ENCODE measurements at regions not wholly inside any gene's neighbourhood (a gene's known extent, or its start where the extent isn't known, plus 50 kb on each side); places are given as distances from the start of the nearest gene placed in this dataset.

DNA sequence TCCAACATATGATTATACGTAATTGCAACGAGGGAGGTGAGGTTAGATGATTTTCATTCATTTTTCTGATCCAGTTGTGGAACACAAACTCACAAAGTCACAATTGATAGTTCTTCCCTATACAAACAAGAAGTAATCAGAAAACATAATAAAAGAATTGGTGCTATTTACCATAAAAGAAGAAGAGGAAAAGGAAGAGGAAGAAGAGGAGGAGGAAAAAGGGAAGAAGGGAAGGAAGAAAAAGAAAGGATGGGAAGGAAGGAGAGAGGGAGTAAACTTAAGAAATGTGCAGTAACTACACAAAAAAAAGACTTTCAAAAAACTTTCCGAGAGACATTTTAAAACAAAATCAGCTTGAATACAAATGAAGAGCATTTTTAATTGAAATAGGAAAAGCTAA, 65.0 kb downstream of the CCDC71L start:
- no peak overlapping the region for H3K27ac ChIP-seq (ENCODE audit: low read depth, low read length, severe bottlenecking)
- no peaks in the 10 kb centered on the region for H3K36me3 ChIP-seq (ENCODE audit: control insufficient read depth, insufficient read depth, low read length)
- peaks cover 7% of the 10 kb centered on the region for H3K4me1 ChIP-seq (ENCODE audit: control insufficient read depth, insufficient read depth, low read length, poor library complexity, severe bottlenecking)
- H3K9me3 ChIP-seq (ENCODE audit: control insufficient read depth, low read length), result no peaks in the 10 kb centered on the region
- H3K4me3 ChIP-seq (ENCODE audit: extremely low read depth, insufficient read depth, low read length, poor library complexity, severe bottlenecking), result no peak overlapping the region
- no CpG with 5 or more reads among the region's 3 CpGs for WGBS, 2 experiments (ENCODE audit: insufficient coverage in 2 of 2)

DNA sequence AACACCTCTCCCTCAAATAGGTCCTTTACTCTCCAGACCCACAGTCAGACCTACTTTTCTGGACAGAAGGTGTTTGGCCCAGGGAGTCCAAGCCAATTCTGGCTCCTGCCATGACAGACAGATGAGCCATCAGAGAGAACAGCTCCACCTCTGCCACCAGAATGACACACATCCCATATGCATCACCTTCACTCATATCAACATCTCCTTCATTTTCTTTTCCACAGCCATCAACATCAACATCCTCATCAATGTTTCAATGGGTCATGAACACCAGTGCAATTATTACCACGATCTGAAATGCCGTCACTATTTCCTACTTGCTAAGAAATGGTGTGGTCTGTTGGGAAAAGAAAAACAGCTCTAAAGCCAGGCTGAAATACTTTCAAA, 67.9 kb downstream of the CCDC71L start:
- Histone ChIP-seq H3K27ac (ENCODE audit: low read depth, low read length, severe bottlenecking) (no peak overlapping the region), H3K9me3 (ENCODE audit: control insufficient read depth, low read length) (no peaks in the 10 kb centered on the region), H3K36me3 (ENCODE audit: control insufficient read depth, insufficient read depth, low read length) (no peaks in the 10 kb centered on the region), H3K4me3 (ENCODE audit: extremely low read depth, insufficient read depth, low read length, poor library complexity, severe bottlenecking) (no peak overlapping the region), H3K4me1 (ENCODE audit: control insufficient read depth, insufficient read depth, low read length, poor library complexity, severe bottlenecking) (peaks cover 24% of the 10 kb centered on the region)
- WGBS, 2 experiments (ENCODE audit: insufficient coverage in 2 of 2), result no CpG with 5 or more reads among the region's 2 CpGs

DNA sequence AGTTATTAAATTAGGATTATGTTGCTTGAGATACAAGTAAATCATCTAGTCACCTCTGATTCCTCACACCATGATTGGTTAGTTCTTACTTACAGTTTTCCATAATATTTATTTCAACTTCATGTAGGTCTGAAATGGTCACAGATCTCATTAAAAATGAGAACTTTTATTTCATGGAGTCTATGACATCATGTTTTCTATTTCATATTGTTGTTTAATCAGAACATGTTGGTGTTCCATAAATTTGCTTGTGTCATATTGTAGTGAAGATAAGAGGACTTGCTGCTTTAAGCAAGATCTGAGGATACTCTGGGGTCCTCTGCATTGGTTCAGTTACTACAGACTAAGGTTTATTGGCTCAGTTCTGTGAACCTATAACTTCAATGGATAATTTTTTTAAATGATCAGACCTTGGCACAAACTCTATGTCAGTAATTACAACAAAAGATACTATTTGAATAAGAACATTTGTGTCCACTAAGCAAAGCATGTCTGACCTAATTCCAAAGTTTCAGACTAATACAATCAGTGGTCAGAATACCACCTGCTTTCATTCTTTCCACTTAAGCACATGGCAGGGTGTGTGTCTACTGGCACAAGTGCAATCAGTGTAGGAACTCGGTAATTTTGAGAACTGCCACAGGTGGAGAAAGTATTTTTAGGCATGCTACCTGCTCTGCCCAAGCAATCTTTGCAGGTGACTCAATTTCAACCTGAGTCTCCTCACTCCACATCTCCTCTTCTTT, 68.5 kb downstream of the CCDC71L start:
- no peaks in the 10 kb centered on the region for H3K9me3 ChIP-seq (ENCODE audit: control insufficient read depth, low read length)
- H3K27ac ChIP-seq (ENCODE audit: low read depth, low read length, severe bottlenecking), result no peak overlapping the region
- H3K4me1 ChIP-seq (ENCODE audit: control insufficient read depth, insufficient read depth, low read length, poor library complexity, severe bottlenecking), result peaks cover 24% of the 10 kb centered on the region
- 75% methylated on average over 1 of the region's 1 CpG; no CpG with 5 or more reads in 1 of the 2 experiments for WGBS, 2 experiments (ENCODE audit: insufficient coverage in 2 of 2)
- no peak overlapping the region for H3K4me3 ChIP-seq (ENCODE audit: extremely low read depth, insufficient read depth, low read length, poor library complexity, severe bottlenecking)
- H3K36me3 ChIP-seq (ENCODE audit: control insufficient read depth, insufficient read depth, low read length), result no peaks in the 10 kb centered on the region

DNA sequence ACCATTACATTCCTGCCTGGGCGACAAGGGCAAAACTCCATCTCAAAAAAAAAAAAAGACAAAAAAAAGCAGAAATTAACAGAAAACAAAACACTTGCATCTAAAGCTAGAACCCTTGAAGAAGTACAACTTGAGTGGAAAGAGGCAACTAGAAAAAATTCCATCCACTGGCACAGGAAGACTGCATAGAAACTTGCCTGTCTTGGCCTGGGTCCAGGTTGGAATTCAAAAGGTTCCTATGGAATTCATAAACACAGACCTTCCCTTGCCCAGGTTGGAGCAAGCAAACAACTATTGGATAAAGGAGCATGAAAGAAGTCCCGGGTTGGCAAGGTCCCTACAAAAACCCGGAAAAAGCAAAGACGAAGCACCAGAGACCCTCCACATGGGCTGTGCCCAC, 69.8 kb downstream of the CCDC71L start:
- Histone ChIP-seq H3K27ac (ENCODE audit: low read depth, low read length, severe bottlenecking) (no peak overlapping the region), H3K9me3 (ENCODE audit: control insufficient read depth, low read length) (no peaks in the 10 kb centered on the region), H3K4me1 (ENCODE audit: control insufficient read depth, insufficient read depth, low read length, poor library complexity, severe bottlenecking) (peaks cover 26% of the 10 kb centered on the region), H3K36me3 (ENCODE audit: control insufficient read depth, insufficient read depth, low read length) (no peaks in the 10 kb centered on the region), H3K4me3 (ENCODE audit: extremely low read depth, insufficient read depth, low read length, poor library complexity, severe bottlenecking) (no peak overlapping the region)
- WGBS, 2 experiments (ENCODE audit: insufficient coverage in 2 of 2), result 97 to 100% methylated on average over 3 of the region's 4 CpGs

DNA sequence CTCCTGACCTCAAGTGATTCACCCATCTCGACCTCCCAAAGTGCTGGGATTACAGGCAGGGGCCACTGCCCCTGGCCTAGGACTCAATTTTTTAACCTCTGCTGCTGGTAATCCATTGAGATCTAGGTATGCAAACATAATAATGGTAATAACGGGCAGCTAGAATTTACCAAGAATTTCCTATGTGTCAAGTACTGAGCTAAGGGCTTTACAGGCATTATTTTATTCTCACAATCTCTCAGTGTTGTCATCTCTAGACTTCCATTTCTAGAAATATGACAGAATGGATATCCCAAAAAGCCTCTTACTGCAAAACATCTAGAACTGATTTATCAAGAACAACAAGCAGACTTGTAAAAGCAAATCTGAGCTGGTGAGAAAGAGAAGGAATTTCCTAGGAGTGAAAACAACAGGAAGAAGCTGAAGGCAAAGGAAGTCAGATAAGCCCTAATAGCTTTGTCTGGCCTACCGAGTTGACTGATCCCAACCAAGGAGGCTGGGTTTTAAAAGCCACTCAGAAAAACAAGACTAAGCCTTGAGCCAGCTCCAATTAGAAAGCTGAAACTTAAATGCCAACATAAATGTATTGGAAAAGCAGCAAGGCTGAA, 70.6 kb downstream of the CCDC71L start:
- Histone ChIP-seq H3K9me3 (ENCODE audit: control insufficient read depth, low read length) (no peaks in the 10 kb centered on the region), H3K27ac (ENCODE audit: low read depth, low read length, severe bottlenecking) (peak overlapping the region; percentile 94), H3K4me1 (ENCODE audit: control insufficient read depth, insufficient read depth, low read length, poor library complexity, severe bottlenecking) (peaks cover 35% of the 10 kb centered on the region), H3K4me3 (ENCODE audit: extremely low read depth, insufficient read depth, low read length, poor library complexity, severe bottlenecking) (no peak overlapping the region), H3K36me3 (ENCODE audit: control insufficient read depth, insufficient read depth, low read length) (no peaks in the 10 kb centered on the region)
- WGBS, 2 experiments (ENCODE audit: insufficient coverage in 2 of 2), result 57 to 63% methylated on average over 2 to 3 of the region's 3 CpGs

DNA sequence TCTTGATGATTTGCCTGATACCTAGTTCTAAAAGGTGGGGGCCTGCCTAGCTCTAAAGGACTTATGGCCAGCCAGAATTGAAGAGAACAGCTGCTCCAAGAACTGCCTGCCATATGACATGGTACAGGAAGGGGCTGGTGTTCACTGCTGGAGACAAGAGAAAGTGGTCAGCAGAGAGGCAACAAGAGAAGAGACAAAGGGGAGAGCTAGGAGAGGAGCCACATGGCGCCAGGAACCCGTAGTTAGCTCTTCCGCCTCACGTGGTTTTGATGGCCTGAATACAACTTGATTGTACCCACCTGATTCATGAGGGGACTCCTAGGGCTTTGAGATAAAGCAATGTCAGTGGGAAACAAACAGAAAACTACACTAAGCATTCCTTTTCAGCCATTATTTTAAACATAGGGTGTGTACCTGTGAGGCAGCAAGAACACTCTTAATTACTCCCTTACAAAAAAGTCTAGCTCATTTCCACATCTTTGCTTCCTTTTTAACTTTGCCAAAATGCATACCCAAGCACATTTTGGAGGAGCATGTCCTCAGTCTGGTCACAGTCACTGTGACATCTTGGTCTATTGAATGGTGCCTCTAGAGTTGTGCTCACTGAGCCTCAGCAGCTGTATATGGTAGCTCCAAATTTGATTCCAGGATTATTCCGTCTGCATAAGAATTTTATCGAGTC, 71.6 kb downstream of the CCDC71L start:
- 81 to 83% methylated on average over 3 to 6 of the region's 6 CpGs for WGBS, 2 experiments (ENCODE audit: insufficient coverage in 2 of 2)
- Histone ChIP-seq H3K36me3 (ENCODE audit: control insufficient read depth, insufficient read depth, low read length) (no peaks in the 10 kb centered on the region), H3K4me1 (ENCODE audit: control insufficient read depth, insufficient read depth, low read length, poor library complexity, severe bottlenecking) (peaks cover 35% of the 10 kb centered on the region)

DNA sequence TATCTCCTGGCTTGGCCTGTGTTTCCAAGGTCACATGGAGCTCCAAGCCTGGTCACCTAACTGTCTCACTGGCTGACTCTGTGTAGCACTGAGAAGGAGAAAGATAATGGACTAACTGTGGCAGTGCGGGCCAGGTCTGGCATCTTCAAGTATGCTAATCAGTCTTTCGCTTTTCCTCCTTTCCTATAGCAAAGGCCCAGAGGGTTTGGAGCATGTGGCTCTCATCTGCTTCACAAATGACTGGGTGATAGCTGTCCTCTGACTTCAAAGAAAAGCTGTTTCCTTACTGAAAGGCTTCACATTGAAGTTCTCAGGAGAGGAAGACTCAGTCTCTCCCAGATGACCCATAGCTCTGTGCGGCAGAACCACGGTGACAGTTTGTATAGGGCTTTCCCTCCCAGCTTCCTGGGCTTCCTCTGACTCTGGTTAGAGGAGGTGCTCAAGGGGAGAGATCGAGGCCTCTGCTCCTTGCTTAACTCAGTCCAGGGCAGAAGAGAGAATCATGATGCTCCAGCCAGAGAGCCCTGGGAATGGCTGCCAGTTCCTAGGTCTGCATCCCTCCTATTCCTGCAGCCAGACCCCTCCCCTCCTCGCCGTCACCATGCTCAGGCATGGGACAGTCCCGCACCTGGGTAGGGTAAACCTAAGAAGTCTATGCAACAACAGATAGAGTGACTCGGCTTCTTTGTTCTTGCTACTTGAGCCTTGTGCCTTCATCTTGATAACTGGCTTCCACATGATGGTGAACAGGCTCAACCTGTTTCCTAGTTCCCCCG, 72.3 kb downstream of the CCDC71L start:
- H3K36me3 ChIP-seq (ENCODE audit: control insufficient read depth, insufficient read depth, low read length), result no peaks in the 10 kb centered on the region
- WGBS, 2 experiments (ENCODE audit: insufficient coverage in 2 of 2), result 91 to 94% methylated on average over 6 to 8 of the region's 10 CpGs
- no peaks in the 10 kb centered on the region for H3K9me3 ChIP-seq (ENCODE audit: control insufficient read depth, low read length)
- peaks cover 35% of the 10 kb centered on the region for H3K4me1 ChIP-seq (ENCODE audit: control insufficient read depth, insufficient read depth, low read length, poor library complexity, severe bottlenecking)
- no peak overlapping the region for H3K27ac ChIP-seq (ENCODE audit: low read depth, low read length, severe bottlenecking)
- H3K4me3 ChIP-seq (ENCODE audit: extremely low read depth, insufficient read depth, low read length, poor library complexity, severe bottlenecking), result no peak overlapping the region

More for the DNA sequence above, 71.6 kb downstream of the CCDC71L start:
- no peak overlapping the region for H3K4me3 ChIP-seq (ENCODE audit: extremely low read depth, insufficient read depth, low read length, poor library complexity, severe bottlenecking)
- no peaks in the 10 kb centered on the region for H3K9me3 ChIP-seq (ENCODE audit: control insufficient read depth, low read length)
- no peak overlapping the region for H3K27ac ChIP-seq (ENCODE audit: low read depth, low read length, severe bottlenecking)

DNA sequence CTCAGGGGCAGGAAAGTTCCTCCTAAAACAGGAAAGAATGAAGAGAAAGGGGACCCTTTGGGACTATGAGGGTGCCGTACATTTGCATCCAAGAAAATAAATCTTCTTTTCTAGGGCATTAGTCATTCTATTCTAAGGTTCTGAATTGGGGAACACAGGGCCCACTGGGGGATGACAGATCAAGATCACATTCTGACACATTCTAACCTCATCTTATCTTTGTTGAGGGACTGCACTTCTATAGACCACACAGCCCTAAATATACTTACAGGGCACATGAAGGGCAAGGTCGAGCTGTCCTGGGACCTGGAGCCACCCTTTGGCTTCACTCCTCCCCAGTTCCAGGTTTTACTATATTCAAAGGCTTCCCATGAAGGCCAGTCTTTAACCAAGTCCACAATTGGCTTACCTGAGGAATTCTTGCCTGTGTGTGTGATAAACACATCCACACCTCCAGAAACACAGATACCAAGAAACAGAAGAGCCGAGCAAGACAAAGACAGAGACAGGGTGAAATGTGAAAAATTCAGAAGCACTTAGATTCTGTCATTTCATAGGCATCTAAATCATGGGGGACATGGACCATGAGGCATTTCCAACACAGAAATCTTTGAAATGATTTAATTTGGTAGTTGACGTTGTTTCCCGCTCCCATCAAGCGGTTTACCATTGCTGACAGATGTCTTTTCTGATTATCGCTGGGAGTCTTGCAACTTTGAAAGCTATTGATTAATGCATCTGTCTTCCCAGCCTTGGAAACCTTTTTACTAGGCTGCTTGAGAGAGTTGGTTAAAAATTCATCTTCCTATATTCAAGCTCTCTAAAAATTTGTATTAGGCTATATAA, 75.8 kb downstream of the CCDC71L start:
- H3K9me3 ChIP-seq (ENCODE audit: control insufficient read depth, low read length), result no peaks in the 10 kb centered on the region
- H3K27ac ChIP-seq (ENCODE audit: low read depth, low read length, severe bottlenecking), result no peak overlapping the region
- peaks cover 21% of the 10 kb centered on the region for H3K4me1 ChIP-seq (ENCODE audit: control insufficient read depth, insufficient read depth, low read length, poor library complexity, severe bottlenecking)
- no peak overlapping the region for H3K4me3 ChIP-seq (ENCODE audit: extremely low read depth, insufficient read depth, low read length, poor library complexity, severe bottlenecking)
- WGBS, 2 experiments (ENCODE audit: insufficient coverage in 2 of 2), result 96 to 100% methylated on average over 2 to 4 of the region's 7 CpGs
- no peaks in the 10 kb centered on the region for H3K36me3 ChIP-seq (ENCODE audit: control insufficient read depth, insufficient read depth, low read length)

DNA sequence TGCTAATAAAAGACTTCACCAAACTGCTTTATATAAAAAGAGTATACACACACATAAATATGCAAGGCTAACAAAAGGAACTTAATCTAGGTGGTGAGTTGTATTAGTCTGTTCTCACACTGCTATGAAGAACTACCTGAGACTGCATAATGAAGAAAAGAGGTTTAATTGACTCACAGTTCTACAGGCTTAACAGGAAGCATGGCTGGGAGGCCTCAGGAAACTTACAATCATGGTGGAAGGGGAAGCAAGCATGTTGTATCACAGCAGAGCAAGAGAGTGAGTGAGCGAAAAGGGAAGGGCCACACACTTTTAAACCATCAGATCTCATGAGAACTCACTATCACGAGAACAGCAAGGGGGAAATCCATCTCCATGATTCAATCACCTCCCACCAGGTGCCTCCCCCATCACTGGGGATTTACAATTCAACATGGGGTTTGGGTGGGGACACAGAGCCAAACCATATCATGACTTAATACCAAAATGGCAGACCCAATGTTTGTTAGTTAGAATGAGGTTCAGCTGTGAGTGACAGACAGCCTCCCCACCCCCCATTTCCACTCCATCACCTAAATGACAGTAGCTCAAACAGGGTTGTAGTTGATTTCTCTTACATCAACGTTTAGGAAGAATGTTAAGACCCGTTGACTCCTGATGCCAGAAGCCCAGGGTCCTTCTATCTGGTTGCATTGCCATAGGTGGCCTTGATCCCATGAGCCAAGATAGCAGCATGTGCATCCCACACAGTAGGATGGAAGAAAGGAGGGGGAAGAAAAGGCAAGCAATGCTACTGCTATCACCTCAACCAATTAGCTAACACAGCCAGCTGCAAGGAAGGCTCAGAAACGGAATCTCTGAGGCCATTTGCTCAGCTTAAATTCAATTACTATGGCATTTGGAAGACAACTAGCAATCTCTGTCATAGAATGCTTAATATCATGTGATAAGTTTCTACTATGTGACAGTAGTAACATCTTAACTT, 77.0 kb downstream of the CCDC71L start:
- WGBS, 2 experiments (ENCODE audit: insufficient coverage in 2 of 2), result 83 to 90% methylated on average over 1 to 5 of the region's 5 CpGs
- Histone ChIP-seq H3K36me3 (ENCODE audit: control insufficient read depth, insufficient read depth, low read length) (no peaks in the 10 kb centered on the region), H3K4me3 (ENCODE audit: extremely low read depth, insufficient read depth, low read length, poor library complexity, severe bottlenecking) (no peak overlapping the region), H3K27ac (ENCODE audit: low read depth, low read length, severe bottlenecking) (no peak overlapping the region), H3K4me1 (ENCODE audit: control insufficient read depth, insufficient read depth, low read length, poor library complexity, severe bottlenecking) (peaks cover 12% of the 10 kb centered on the region), H3K9me3 (ENCODE audit: control insufficient read depth, low read length) (no peaks in the 10 kb centered on the region)

Data from mesodermal cell (in vitro differentiated cells).